GM10266 (cell line): ENCODE measurements at regions not wholly inside any gene's neighbourhood (a gene's known extent, or its start where the extent isn't known, plus 50 kb on each side); places are given as distances from the start of the nearest gene placed in this dataset.

Experiments used
- DNase-seq: peaks from one replicate; pipeline ENCODE4 v3.0.0; 2012; ENCODE audit errors: extremely low spot score
- TF ChIP-seq, protein P1 (sequence below): IDR thresholded peaks from 2 replicates; pipeline ENCODE4 v1.5.1; 2012; ENCODE audit warnings: mild to moderate bottlenecking, low read depth; ENCODE audit not compliant: control insufficient read depth, insufficient read depth; ENCODE audit errors: missing control alignments

DNA sequence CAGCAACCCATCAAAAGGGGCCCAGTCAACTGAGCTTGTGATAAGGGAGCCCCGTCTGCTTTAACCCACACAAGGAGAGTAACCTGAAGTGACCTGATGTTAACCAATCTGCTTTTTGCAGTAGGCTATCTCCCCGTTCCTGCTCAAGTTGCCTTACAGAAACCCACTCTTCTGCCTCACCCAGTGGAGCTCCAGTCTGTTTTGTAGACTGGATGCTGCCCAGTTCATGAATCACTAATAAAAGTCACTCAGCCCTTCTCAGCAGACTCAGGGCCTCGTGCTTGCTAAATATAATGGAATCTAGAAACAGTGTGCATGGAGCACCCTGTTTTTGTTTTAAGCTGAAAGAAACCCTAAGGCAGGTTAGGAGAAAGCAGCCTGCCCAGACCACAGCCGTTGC is 312.3 kb downstream of the FBXW7 start:
- TF ChIP-seq, protein P1, sequence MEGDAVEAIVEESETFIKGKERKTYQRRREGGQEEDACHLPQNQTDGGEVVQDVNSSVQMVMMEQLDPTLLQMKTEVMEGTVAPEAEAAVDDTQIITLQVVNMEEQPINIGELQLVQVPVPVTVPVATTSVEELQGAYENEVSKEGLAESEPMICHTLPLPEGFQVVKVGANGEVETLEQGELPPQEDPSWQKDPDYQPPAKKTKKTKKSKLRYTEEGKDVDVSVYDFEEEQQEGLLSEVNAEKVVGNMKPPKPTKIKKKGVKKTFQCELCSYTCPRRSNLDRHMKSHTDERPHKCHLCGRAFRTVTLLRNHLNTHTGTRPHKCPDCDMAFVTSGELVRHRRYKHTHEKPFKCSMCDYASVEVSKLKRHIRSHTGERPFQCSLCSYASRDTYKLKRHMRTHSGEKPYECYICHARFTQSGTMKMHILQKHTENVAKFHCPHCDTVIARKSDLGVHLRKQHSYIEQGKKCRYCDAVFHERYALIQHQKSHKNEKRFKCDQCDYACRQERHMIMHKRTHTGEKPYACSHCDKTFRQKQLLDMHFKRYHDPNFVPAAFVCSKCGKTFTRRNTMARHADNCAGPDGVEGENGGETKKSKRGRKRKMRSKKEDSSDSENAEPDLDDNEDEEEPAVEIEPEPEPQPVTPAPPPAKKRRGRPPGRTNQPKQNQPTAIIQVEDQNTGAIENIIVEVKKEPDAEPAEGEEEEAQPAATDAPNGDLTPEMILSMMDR: no peak
- DNase-seq: no peak

DNA sequence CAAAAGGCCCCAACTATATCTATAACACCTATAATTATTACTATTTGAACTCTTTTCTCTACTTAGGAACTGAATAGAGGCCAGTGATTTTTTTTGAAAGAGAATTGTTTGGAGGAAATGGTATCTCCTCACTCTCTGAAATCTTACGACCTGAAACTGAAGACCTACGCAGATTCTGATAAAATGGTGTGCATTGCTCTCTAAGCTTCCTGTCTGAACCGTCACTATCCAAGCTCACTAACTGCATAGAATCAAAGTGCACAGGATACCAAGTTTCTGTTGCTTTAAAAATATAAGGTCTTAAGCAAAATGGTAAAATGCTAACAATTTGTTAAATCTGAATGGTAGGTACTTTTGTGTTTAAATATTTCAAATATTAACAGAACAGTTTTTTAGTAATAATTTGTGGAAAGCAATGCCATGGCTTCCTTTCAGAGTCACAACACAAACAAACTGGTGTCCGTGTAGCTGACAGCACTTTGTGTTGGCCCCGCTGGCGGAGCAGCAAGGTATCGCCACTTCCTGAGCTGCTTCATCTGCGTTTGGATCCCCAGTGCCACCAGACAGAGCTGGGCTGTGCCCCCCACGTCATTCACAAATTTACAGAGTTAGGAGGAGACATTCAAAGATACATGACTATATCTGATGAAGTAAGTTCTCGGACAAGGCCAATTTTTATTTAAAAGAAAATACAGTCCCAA is 313.9 kb downstream of the FBXW7 start:
- no peak for DNase-seq
- TF ChIP-seq, protein P1: no peak

DNA sequence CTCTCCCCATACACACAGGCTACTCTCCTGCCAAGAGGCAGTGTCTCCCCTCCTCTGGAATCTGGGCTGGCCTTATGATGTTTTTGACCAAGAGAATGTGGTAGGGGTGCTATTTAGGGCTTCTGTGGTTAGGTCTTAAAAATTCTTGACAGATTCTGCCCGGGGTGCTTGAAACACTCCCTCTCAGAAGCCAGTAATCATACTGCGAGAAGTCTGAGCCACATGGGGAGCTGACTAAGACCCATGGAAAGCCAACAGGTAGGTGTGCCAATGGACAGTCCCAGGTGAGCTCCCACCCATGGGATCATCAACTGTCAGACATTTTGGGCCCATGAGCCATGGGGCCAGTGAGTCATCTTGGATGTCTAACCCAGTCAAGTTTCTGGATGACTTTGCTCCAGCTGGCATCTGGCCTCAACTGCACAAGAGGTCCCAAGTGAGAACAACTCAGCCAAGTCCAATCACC is 315.7 kb downstream of the FBXW7 start:
- no peak for DNase-seq
- TF ChIP-seq, protein P1: no peak

DNA sequence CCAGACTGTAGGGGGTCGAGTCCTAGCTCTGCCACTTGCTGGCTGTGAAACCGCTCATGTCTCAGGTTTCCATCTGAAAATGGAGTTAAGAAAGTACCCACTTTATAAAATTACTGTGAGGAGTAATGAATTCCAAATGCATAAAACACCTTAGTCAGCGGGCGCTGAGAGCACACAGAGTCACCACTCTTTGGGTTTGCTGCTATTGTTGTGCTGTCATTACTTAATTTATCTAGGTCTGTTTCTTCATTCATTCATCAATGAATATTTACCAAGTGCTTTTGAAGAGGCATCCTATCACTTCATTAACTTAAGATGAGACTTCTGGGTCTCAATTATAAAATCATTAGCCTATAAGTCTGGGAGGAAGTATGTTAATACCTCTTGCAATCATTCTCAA is 317.3 kb downstream of the FBXW7 start:
- TF ChIP-seq, protein P1: no peak
- DNase-seq: no peak

DNA sequence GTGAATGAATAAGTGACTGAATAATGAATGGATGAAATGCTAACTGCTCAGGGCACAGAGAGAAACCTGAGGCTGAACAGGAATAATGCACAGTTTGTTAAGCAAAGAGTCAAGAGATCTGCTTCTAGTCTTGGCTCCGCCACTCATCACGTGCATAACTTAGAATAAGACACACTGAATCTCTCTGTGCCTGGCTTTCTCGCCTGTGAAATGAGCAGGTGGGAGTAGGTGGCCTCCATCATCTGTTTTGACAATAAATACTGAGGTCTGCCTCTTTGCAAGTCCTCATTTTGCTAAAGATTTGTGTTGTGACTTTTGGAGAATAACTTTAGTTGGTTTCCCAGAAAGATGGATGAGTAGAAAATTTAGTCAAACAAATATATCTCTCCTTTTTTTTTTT is 318.0 kb downstream of the FBXW7 start:
- TF ChIP-seq, protein P1: no peak
- DNase-seq: no peak

DNA sequence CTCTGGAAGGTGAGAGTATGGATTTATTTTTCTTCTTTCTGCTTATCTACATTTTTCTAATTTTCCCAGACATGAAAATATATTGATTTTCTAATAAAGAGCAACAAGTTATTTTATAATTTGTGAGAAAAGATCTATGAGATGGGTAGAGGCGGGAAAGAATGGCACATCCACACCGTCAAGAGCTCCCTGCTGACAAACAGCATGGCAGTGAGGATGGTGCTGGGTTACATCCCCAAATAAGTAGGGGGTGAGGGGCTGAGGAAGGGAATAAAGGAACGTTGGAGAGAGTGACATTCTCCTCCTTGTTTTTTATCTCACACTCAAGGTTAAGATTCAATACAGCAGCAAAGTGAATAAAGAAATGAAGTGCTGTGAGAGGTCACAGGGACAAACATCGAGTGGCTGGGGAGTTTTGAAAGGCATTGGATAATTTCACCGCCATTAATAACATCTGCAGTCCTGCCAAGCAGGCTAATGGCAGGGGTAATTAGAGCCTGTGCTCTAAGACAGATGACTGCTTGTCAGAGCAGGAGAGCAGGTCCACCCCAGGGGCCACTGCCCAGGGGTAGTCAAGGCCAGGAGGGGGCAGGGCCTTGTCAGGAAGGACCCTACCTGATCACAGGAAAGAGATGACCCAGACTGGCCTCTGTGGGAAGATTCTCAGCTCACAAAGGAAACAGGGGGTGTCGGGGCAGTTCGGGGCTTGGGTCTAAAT is 323.8 kb downstream of the FBXW7 start:
- DNase-seq: no peak
- TF ChIP-seq, protein P1: no peak
